ENCODE measurements at regions not wholly inside any gene's neighbourhood (a gene's known extent, or its start where the extent isn't known, plus 50 kb on each side); places are given as distances from the start of the nearest gene placed in this dataset.

GRCh38 chr2:45141883-45142866 lies 132.9 kb upstream of the SIX2 start:
- TF ChIP-seq CTCF (IDR thresholded peaks at IDR 0.05; ENCODE audit: low read depth, low read length): no peak
- TF ChIP-seq POLR2A (IDR thresholded peaks at IDR 0.05; ENCODE audit: extremely low read depth, insufficient read length): no peak
- no peak for TF ChIP-seq MYC (IDR thresholded peaks at IDR 0.05; ENCODE audit: low read depth, low read length)

All from NB4 (cell line).